Stimulated activated effector memory CD8-positive, alpha-beta T cell treated with anti-CD3 and anti-CD28 coated beads, Interleukin-12 subunit alpha, Interleukin-12 subunit beta, amount 100 ng/mL, for 72 hours (primary cell): ENCODE measurements at regions not wholly inside any gene's neighbourhood (a gene's known extent, or its start where the extent isn't known, plus 50 kb on each side); places are given as distances from the start of the nearest gene placed in this dataset.
"Not testable (repeated sequence)": the region's sequence is repeated elsewhere in the genome, so short reads cannot be mapped to it uniquely, and the experiment has no call there.

Source experiments
- ATAC-seq: fragments of 150-1000 bp; cut with Tn5 transposase; 2 replicates; pipeline ENCODE4 v1.10.0; 2021
- DNase-seq, 2 donors: peaks; one replicate each; pipeline ENCODE4 v3.0.0; 2021 to 2022; ENCODE audit warnings: low spot score in 2 of 2
- H3K27ac Mint-ChIP-seq: one replicate; pipeline ENCODE4 v1.8.0; 2022; ENCODE audit warnings: mild to moderate bottlenecking, mixed read lengths
- H3K36me3 Mint-ChIP-seq: one replicate; pipeline ENCODE4 v1.8.0; 2022; ENCODE audit warnings: mild to moderate bottlenecking, mixed read lengths
- H3K4me1 Mint-ChIP-seq: one replicate; pipeline ENCODE4 v1.8.0; 2022; ENCODE audit warnings: mixed read lengths
- H3K4me3 Mint-ChIP-seq: one replicate; pipeline ENCODE4 v1.8.0; 2022; ENCODE audit warnings: mild to moderate bottlenecking, mixed read lengths
- H3K9me3 Mint-ChIP-seq: one replicate; pipeline ENCODE4 v1.8.0; 2022; ENCODE audit warnings: mixed read lengths

DNA sequence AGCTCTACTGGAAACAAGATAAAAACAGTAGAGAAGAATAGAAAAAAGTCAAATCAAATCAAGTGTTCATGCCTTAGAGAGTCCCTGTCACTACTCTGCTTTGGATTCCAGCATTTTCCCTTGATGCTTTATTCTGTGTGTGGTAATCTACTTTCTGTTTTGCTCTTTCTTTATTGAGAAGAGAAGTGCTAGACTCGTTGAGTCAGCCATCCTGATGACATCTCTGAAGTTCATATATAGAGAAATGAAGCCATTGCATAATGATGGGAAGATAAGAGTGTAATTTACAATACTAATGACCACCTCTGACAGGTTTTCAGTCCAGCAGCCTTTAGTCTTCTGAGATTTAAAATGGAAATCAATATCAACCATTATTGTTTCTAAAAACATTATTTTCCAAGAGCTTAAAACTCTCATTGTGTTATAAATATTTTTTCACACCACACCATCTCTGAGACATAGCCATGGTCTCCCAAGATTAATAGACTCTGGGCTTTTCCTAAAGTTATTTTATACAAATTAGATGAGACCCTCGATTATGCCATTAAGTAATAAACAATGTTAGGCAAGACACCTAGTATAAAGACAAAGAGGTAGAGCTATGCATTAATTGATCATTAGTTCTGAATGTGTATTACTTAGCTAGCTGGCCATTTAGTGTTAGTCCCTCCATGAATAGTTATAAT, 679.0 kb upstream of the ACVR2A start:
- Mint-ChIP-seq H3K4me1 (no peaks in the 10 kb centered on the region), H3K9me3 (peaks cover 8% of the 10 kb centered on the region), H3K27ac (no peak overlapping the region), H3K4me3 (no peak overlapping the region), H3K36me3 (no peaks in the 10 kb centered on the region)
- DNase-seq = no peak
- no peak for ATAC-seq

DNA sequence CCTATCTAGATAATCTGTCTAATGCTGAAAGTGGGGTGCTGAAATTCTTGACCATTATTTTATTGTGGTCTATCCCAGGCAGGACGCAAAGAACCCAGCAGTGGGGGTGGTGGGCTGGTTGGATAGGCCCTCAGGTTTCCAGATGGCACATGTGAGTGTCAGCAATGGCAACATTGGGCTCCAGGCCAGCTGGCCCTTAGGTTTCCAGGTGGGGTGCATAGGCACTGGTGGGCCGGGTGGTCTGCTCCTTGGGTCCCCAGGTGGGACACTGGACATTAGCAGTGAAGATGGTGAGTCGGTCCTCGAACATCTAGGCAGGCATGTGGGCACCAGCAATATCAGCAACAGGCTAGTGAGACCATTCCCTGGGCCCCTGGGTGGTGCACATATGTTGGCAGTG, 680.3 kb upstream of the ACVR2A start:
- no peak for ATAC-seq
- DNase-seq = no peak
- Mint-ChIP-seq H3K4me1 (no peaks in the 10 kb centered on the region), H3K4me3 (no peak overlapping the region), H3K36me3 (no peaks in the 10 kb centered on the region), H3K9me3 (peaks cover 8% of the 10 kb centered on the region), H3K27ac (no peak overlapping the region)

GRCh38 chr2:147161746-147162145, 683.1 kb upstream of the ACVR2A start:
- Mint-ChIP-seq H3K27ac (no peak overlapping the region), H3K36me3 (no peaks in the 10 kb centered on the region), H3K4me3 (no peak overlapping the region), H3K4me1 (no peaks in the 10 kb centered on the region), H3K9me3 (peaks cover 3% of the 10 kb centered on the region)
- ATAC-seq (no peak), DNase-seq (no peak)

- H3K27ac Mint-ChIP-seq = no peak overlapping the region
- H3K36me3 Mint-ChIP-seq = no peaks in the 10 kb centered on the region
- ATAC-seq (peak; percentile 43), DNase-seq (no peak)
- H3K4me3 Mint-ChIP-seq = no peak overlapping the region
- no peaks in the 10 kb centered on the region for H3K4me1 Mint-ChIP-seq
- H3K9me3 Mint-ChIP-seq = peaks cover 5% of the 10 kb centered on the region
Observed at GRCh38 chr2:147156970-147157369, 687.9 kb upstream of the ACVR2A start.

DNA sequence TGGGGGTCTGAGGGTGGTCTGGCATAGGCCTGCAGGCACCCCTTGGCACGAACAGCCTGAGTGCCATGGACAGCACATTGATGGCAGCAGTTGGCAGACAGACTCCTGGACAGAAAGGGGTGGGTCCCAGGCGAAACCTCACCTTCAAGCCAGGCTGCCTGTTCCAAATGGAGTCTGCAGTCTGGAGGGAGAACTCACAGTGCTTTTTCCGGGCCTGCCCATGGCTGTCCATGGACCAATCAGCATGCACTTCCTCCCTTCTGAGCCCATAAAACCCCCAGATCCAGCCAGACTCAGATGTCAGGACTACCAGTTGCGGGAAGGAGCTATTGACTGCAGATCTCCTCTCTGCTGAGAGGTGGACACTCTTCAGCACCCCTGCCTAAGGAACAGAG, 694.6 kb upstream of the ACVR2A start:
- Mint-ChIP-seq H3K4me3 (no peak overlapping the region), H3K9me3 (peaks cover 12% of the 10 kb centered on the region), H3K36me3 (no peaks in the 10 kb centered on the region), H3K27ac (no peak overlapping the region), H3K4me1 (no peaks in the 10 kb centered on the region)
- ATAC-seq (no peak), DNase-seq (no peak)

GRCh38 chr2:147149575-147150240, 695.1 kb upstream of the ACVR2A start:
- Mint-ChIP-seq H3K4me3 (no peak overlapping the region), H3K27ac (no peak overlapping the region), H3K36me3 (no peaks in the 10 kb centered on the region), H3K9me3 (peaks cover 12% of the 10 kb centered on the region), H3K4me1 (no peaks in the 10 kb centered on the region)
- DNase-seq = no peak
- no peak for ATAC-seq

DNA sequence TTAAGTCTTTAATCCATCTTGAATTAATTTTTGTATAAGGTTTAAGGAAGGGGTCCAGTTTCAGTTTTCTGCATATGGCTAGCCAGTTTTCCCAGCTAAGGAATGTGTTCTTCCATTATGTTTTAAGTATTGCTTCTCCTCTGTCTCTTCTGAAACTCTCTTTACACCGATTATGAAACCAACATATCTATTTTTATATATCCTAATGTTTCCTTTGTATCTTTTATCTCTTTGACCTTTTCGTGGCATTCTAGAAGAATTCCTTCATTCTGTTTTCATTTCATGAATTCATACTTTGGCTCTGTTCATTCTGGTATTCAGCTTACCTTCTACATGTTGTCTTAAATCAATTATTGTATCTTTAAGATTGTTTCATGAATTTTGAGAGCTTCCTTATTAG, 697.0 kb upstream of the ACVR2A start:
- H3K4me1 Mint-ChIP-seq = no peaks in the 10 kb centered on the region
- peaks cover 8% of the 10 kb centered on the region for H3K9me3 Mint-ChIP-seq
- DNase-seq = no peak
- no peak overlapping the region for H3K4me3 Mint-ChIP-seq
- ATAC-seq = no peak
- no peaks in the 10 kb centered on the region for H3K36me3 Mint-ChIP-seq
- H3K27ac Mint-ChIP-seq = no peak overlapping the region

DNA sequence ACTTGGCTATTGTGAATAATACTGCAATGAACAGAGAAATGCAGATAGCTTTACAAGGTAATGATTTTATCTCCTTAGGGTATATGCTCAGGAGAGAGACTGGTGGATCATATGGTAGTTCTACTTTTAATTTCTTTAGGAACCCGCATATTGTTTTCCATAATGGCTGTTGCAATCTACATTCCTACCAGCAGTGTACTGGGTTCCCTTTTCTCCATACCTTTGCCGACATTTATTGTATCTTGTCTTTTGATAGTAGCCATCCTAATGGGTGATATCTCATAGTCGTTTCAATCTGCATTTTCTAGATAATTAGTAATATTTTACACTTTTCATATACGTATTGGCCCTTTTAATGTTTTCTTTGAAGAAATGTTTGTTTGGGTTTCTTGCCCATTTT, 702.9 kb upstream of the ACVR2A start:
- no peak for DNase-seq
- Mint-ChIP-seq H3K36me3 (no peaks in the 10 kb centered on the region), H3K4me1 (no peaks in the 10 kb centered on the region), H3K27ac (no peak overlapping the region), H3K4me3 (no peak overlapping the region), H3K9me3 (no peaks in the 10 kb centered on the region)
- no peak for ATAC-seq

GRCh38 chr2:147139732-147140131, 705.1 kb upstream of the ACVR2A start:
- H3K4me3 Mint-ChIP-seq, DNase-seq, H3K4me1 Mint-ChIP-seq, H3K27ac Mint-ChIP-seq, H3K36me3 Mint-ChIP-seq, ATAC-seq, H3K9me3 Mint-ChIP-seq: not testable (repeated sequence)

DNA sequence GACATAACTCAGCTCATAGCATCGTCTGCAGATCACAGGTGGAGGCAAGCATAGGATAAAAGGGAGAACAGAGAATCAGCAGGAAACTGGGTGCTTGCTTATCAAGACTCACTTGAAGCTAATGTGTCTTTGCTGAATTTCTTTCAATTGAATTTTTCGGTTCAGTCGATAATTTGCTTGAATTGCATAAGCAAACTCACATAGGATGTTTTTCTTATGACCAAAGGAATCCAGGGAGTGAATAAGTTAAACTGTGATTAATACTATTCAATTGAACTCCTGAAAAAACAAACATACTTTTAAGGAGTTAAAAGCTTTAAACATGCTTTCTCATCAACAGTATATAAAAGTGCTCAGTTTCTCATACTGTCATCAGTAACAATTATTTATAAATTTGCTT, 707.1 kb upstream of the ACVR2A start:
- H3K36me3 Mint-ChIP-seq = no peaks in the 10 kb centered on the region
- DNase-seq = no peak
- H3K4me3 Mint-ChIP-seq = no peak overlapping the region
- no peak for ATAC-seq
- no peaks in the 10 kb centered on the region for H3K9me3 Mint-ChIP-seq
- no peaks in the 10 kb centered on the region for H3K4me1 Mint-ChIP-seq
- no peak overlapping the region for H3K27ac Mint-ChIP-seq

GRCh38 chr2:147135376-147135775, 709.5 kb upstream of the ACVR2A start:
- H3K36me3 Mint-ChIP-seq = no peaks in the 10 kb centered on the region
- H3K27ac Mint-ChIP-seq = no peak overlapping the region
- no peak for ATAC-seq
- no peaks in the 10 kb centered on the region for H3K9me3 Mint-ChIP-seq
- H3K4me1 Mint-ChIP-seq = no peaks in the 10 kb centered on the region
- DNase-seq = no peak
- H3K4me3 Mint-ChIP-seq = no peak overlapping the region

DNA sequence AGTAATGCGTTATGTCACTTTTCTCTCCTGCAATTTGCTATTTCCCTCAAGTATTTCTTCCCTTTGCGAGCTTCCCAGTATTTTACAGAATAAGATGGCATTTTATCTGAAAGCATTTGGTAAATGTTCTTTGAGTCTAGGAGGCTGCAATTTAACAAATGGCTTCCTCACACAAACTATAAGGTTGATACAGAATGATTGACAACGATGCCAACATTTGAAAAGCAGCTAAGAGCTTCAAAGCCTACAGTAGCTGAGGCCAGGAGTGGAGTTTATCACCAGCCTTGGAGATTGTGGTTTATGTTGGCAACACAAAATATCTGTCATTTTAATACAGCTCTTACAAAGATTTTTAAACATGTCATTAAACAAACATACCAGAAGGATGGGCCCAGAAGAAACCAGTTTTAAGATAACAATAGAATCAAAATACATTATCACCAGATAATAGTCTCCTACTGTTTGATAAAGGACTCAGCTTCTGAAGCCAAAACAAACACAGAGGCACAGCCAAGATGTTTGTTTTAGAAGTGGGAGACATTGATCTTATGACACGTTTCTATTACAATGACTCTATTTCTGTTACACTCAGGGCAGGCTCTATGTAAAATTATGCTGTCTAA, 711.4 kb upstream of the ACVR2A start:
- H3K27ac Mint-ChIP-seq = no peak overlapping the region
- H3K9me3 Mint-ChIP-seq = no peaks in the 10 kb centered on the region
- no peak for DNase-seq

DNA sequence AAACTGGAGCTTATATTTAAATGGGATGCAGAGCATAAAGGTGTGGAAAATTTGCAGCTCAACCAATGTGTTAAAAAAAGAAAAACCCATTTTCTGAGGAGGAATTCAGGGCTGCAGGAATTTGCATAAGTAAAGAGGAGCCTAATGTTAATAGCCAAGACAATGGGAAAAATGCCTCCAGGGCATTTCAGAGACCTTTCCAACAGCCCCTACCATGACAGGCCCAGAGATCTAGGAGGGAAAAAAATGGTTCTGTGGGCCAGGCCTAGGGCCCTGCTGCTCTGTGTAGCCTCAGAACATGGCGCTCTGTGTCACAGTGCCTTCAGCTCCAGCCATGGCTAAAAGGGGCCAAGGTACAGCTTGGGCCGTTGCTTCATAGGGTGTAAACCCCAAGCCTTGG, 719.7 kb upstream of the ACVR2A start:
- Mint-ChIP-seq H3K36me3 (no peaks in the 10 kb centered on the region), H3K4me3 (no peak overlapping the region), H3K9me3 (peaks cover 8% of the 10 kb centered on the region), H3K4me1 (no peaks in the 10 kb centered on the region), H3K27ac (no peak overlapping the region)
- ATAC-seq (no peak), DNase-seq (no peak)

More for the DNA sequence above, 711.4 kb upstream of the ACVR2A start:
- Mint-ChIP-seq H3K4me1 (no peaks in the 10 kb centered on the region), H3K4me3 (no peak overlapping the region), H3K36me3 (no peaks in the 10 kb centered on the region)
- ATAC-seq = no peak

GRCh38 chr2:147122944-147123343, 721.9 kb upstream of the ACVR2A start:
- Mint-ChIP-seq H3K4me3 (no peak overlapping the region), H3K36me3 (no peaks in the 10 kb centered on the region), H3K4me1 (no peaks in the 10 kb centered on the region), H3K27ac (no peak overlapping the region), H3K9me3 (peaks cover 8% of the 10 kb centered on the region)
- ATAC-seq (no peak), DNase-seq (no peak)

DNA sequence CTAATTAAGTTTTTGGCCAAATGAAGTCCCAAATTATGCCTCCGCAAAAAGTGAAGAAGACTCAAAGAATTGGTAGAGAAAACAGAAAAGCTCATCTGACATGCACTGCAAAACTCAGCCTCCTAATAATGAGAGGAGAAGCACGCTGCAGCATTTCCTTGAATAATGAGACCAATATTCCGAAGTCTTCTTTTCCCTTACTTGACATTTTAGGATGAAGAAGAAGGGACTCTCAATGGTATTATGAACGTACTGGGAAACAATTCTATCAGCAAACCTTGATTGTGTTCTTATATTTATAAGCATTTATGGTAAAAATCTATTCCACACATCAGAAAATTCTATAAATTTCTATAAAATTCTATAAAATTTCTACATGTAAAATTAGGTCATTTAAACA, 733.9 kb upstream of the ACVR2A start:
- Mint-ChIP-seq H3K4me1 (no peaks in the 10 kb centered on the region), H3K36me3 (no peaks in the 10 kb centered on the region), H3K27ac (no peak overlapping the region), H3K4me3 (no peak overlapping the region), H3K9me3 (peaks cover 3% of the 10 kb centered on the region)
- ATAC-seq (no peak), DNase-seq (no peak)

DNA sequence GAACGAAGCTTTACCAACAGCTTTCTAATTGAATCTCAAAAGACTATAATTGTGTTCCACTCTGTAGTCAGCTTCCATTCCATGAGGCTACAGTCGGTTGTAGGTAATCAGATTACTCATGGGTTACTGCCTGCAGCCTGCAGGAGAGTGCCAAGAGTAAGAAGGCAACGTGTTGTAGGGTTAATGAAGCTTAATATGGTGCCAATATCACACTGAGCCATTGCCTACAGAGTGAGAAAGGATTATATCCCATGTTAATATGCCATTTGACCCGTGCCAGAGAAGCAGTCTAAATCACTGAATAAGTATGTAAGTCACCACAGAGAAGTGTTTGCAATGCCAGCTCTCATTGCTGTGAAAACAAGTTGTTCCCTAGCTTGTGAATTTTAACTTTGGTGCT, 734.5 kb upstream of the ACVR2A start:
- Mint-ChIP-seq H3K9me3 (peaks cover 4% of the 10 kb centered on the region), H3K36me3 (no peaks in the 10 kb centered on the region), H3K27ac (no peak overlapping the region), H3K4me3 (no peak overlapping the region), H3K4me1 (no peaks in the 10 kb centered on the region)
- ATAC-seq (no peak), DNase-seq (no peak)
